ENCODE measurements at regions not wholly inside any gene's neighbourhood (a gene's known extent, or its start where the extent isn't known, plus 50 kb on each side); places are given as distances from the start of the nearest gene placed in this dataset.

DNA sequence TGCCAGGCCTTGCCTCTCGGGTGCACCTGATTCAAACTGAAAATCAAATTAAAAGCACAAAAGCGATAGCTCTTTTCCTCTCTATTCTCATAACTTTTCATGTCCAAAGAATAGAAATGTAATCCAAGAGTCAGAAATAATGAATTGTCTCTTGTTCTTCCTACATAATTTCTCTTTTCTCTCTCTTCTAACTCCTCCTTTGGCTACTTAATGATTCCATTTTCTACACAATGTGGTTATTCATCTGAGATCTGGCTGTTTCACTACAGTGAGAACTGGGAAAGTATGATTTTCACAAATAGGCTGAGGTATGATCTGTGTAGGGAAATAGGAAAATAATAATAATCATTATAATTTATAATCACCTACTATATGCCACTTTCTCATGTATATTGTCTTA lies 703.5 kb downstream of the PDHA2 start:
- DNase-seq (ENCODE audit: low spot score): no peak

DNA sequence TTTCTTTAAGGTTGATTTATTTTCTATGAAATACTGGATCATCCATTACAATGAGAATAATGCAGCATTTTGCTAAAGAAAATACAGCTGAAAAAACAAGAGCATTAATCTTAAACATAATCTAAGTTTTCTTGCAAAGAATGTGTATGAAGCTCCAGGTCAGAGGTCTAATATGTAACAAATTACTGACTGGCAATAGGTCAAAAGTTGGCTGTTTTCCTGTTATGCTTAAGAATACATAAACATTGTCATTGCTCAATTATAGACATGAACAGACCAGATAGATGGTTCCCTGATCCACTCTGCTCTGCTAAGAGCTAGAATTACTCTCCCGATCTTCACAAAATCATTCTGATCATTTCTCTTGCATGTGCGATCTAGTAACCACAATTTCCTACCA lies 718.6 kb downstream of the PDHA2 start:
- DNase-seq (ENCODE audit: low spot score): no peak

DNA sequence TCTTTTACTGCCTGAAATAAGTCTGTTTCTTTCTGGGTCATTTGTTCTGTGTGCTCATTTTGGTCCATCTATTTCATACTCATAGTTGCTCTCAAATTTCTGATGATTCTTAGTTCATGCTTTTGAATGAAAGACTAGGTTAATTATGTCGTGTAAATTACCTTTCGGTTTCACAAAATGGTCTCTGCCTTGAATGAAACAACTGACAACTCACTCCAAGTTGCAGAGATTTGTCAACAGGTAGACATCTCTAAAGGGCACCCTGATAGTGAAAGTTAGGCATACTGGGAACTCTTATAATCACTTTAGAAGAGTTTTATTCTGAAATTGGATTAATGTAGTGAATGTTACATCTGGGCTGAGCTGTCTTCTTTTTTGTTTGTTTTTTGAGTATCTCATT lies 726.9 kb downstream of the PDHA2 start:
- no peak for DNase-seq (ENCODE audit: low spot score)

GRCh38 chr4:96585304-96585703 lies 745.4 kb downstream of the PDHA2 start:
- no peak for DNase-seq (ENCODE audit: low spot score)

- DNase-seq (ENCODE audit: low spot score): peak; percentile 36
These were observed 753.5 kb downstream of the PDHA2 start for GRCh38 chr4:96593422-96593821.

- DNase-seq (ENCODE audit: low spot score): no peak
These were observed 758.6 kb downstream of the PDHA2 start for GRCh38 chr4:96598465-96598864.

- DNase-seq (ENCODE audit: low spot score): no peak
These were observed 759.9 kb downstream of the PDHA2 start for GRCh38 chr4:96599752-96600151.

- DNase-seq (ENCODE audit: low spot score): no peak
These were observed 762.8 kb downstream of the PDHA2 start for GRCh38 chr4:96602661-96603060.

- no peak for DNase-seq (ENCODE audit: low spot score)
These were observed 763.7 kb downstream of the PDHA2 start for GRCh38 chr4:96603641-96604040.

GRCh38 chr4:96606451-96606850 lies 766.6 kb downstream of the PDHA2 start:
- DNase-seq (ENCODE audit: low spot score): no peak

GRCh38 chr4:96626023-96626422 lies 786.1 kb downstream of the PDHA2 start:
- no peak for DNase-seq (ENCODE audit: low spot score)

- no peak for DNase-seq (ENCODE audit: low spot score)
These were observed 790.9 kb downstream of the PDHA2 start for GRCh38 chr4:96630839-96631238.

DNA sequence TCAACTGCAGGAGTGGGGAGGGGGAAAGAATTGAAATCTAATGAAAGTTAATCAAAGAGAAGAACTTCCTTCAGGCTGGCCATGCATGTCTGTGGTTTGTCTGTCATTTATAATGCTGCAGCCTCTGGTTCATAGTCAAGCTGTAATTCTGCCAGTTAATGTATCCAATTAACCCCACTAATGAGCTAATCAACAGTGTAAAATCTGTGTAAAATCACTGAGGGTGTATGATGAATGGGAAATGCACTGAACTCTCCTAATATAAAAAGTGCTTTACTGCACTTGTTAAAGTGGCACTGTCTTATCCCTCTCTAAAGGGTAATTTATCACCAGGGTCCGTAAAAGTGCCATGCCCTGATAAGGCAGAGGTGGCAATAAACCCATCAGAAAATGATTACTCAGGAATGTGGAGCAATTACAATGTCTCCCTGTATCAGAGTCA lies 798.1 kb downstream of the PDHA2 start:
- DNase-seq (ENCODE audit: low spot score): no peak

- no peak for DNase-seq (ENCODE audit: low spot score)
These were observed 800.0 kb downstream of the PDHA2 start for GRCh38 chr4:96639932-96640331.

DNA sequence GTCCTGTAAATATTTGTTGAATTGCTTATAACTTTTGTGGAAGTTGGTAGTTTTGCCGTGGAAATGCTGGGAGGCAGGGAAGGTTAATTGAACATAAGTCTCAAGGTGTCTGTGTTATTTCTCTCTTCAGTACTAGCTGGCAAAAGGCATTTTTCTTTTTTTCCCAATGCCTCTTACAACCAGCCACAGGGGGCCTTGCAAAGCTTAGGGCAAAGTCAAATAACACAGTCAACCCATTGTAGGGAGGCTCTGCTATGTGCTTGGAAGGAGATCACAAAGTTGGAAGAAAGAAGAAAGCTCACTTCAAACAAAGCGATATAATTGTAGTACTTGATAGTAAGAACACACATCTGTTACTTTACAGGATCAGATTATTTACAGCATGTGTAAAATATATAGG lies 802.6 kb downstream of the PDHA2 start:
- DNase-seq (ENCODE audit: low spot score): no peak

DNA sequence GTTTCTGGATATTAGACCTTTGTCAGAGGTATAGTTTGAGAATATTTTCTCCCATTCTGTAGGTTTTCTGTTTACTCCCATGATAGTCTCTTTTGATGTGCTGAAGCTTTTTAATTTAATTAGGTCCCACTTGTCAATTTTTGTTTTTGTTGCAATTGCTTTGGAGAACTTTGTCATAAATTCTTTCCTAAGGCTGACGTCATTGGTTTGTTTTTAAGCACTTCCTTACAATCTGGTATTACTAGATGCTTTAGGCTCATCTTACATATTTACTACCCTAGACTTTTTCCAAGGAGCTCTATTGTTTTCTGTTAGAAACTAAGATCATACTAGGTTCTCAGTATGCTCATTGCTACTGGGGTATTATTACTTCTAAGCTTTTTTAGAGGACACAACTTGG lies 806.3 kb downstream of the PDHA2 start:
- no peak for DNase-seq (ENCODE audit: low spot score)

DNA sequence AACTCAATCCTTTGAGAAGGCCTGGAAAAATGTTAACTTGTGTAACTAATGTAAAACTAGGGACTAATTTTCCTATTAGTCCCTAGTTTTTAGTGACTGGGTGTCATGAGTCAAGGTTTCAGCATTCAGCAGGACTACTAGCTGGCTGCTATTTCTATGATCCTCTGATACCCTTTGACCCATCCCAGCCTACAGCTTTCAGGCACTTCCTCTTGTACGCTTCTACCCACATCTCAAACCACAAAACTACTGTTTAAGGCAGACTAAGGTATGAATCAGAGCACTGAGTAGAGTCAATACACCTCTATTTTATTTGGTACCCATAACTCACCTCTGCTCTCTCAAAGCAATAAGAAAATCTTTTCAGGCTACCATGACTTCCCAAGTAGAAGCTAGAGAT lies 809.6 kb downstream of the PDHA2 start:
- no peak for DNase-seq (ENCODE audit: low spot score)

DNA sequence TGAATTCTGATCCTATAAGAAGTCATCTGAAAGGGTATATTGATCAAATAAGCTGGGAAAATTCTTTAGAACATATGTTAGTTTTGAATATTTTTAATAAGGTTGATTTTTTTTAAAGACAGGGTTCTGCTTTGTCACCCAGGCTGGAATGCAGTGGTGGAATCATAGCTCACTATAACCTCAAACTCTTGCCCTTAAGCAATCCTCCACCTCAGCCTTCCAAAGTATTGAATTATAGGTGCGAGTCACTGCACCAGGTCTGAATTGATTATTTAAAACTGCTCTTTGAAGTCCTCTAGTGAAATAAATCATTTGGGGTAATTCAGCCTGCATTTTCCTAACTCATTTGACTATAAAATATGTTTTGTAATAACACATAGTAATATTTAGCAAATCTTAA lies 812.3 kb downstream of the PDHA2 start:
- DNase-seq (ENCODE audit: low spot score): no peak

GRCh38 chr4:96652821-96653220 lies 812.9 kb downstream of the PDHA2 start:
- DNase-seq (ENCODE audit: low spot score): no peak

DNA sequence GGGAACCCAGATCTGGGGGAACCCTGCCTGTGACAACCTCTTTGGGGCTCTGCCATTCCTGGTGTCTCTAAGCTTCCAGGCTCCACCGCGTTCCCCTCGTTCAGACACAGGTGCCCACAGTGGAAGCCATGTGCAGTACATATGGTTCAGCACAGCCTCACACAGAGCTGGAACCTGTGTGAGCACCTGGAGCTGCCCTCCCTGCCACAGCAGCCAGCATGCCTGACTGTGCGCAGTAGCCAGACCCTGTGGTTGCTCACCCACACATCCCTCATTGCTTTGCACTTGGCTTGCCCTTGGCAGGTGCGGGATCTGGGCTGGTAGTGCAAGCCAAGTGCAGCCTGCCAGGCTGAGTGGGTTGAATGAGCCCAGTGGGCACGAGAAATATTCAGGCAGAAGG lies 814.2 kb downstream of the PDHA2 start:
- DNase-seq (ENCODE audit: low spot score): no peak

GRCh38 chr4:96670381-96670780 lies 830.5 kb downstream of the PDHA2 start:
- no peak for DNase-seq (ENCODE audit: low spot score)

DNA sequence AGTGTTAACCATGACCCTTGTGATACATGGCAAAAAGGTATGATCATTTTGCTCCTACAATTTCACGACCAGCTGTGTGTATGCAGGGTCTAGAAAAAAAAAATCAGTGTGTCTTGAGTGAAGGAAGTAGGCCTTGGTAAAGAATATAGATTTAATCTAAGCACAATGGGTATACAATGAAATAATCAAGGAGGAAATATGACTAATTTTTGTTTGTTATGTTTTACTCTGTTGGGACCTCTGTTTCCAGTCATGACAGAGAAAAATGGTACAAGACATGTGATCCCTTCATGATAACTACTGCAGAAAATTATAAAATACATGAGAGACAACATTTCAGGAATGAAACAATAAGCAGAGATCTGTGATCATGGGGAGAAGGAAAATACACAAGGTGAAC lies 835.5 kb downstream of the PDHA2 start:
- DNase-seq (ENCODE audit: low spot score): no peak

- DNase-seq (ENCODE audit: low spot score): no peak
These were observed 836.0 kb downstream of the PDHA2 start for GRCh38 chr4:96675896-96676295.

- DNase-seq (ENCODE audit: low spot score): no peak
These were observed 837.0 kb downstream of the PDHA2 start for GRCh38 chr4:96676754-96677435.

All from mucosa of gallbladder (tissue), 1 donor.